ENCODE measurements at regions not wholly inside any gene's neighbourhood (a gene's known extent, or its start where the extent isn't known, plus 50 kb on each side); places are given as distances from the start of the nearest gene placed in this dataset.

GRCh38 chr7:156123362-156123761, 311.1 kb upstream of the SHH start:
- TF ChIP-seq CTCF (IDR thresholded peaks at IDR 0.05; ENCODE audit: insufficient read depth, low read depth, low read length), result no peak
- no peak for TF ChIP-seq EZH2 (IDR thresholded peaks at IDR 0.05; ENCODE audit: insufficient read depth, low read length)
